Karpas-422 (cell line): ENCODE measurements at regions not wholly inside any gene's neighbourhood (a gene's known extent, or its start where the extent isn't known, plus 50 kb on each side); places are given as distances from the start of the nearest gene placed in this dataset.

Experiments used
- DNase-seq: peaks from one replicate; pipeline ENCODE4 v3.0.0-alpha.2; 2015
- H2AFZ ChIP-seq: fragments of 200-600 bp; sonication (generic); 2 replicates; pipeline ENCODE4 v1.6.1; 2014; ENCODE audit warnings: antibody characterized with exemption, low read length, mixed read lengths
- H3K27ac ChIP-seq: fragments of 200-600 bp; sonication (generic); 2 replicates; pipeline ENCODE4 v1.5.1; 2014; ENCODE audit warnings: mild to moderate bottlenecking, low read length, moderate library complexity
- H3K27me3 ChIP-seq: fragments of 200-600 bp; sonication (generic); 2 replicates; pipeline ENCODE4 v1.6.1; 2014; ENCODE audit warnings: low read length, mixed read lengths
- H3K36me3 ChIP-seq: fragments of 200-600 bp; sonication (generic); 2 replicates; pipeline ENCODE4 v1.6.1; 2014; ENCODE audit warnings: low read length, mixed read lengths; ENCODE audit not compliant: insufficient read depth
- H3K4me1 ChIP-seq: fragments of 200-600 bp; sonication (generic); 2 replicates; pipeline ENCODE4 v1.6.1; 2014; ENCODE audit warnings: mild to moderate bottlenecking, low read length, mixed read lengths
- H3K4me2 ChIP-seq: fragments of 200-600 bp; sonication (generic); 2 replicates; pipeline ENCODE4 v1.6.1; 2014; ENCODE audit warnings: low read length, low read depth, mild to moderate bottlenecking; ENCODE audit not compliant: poor library complexity, severe bottlenecking
- H3K4me3 ChIP-seq: fragments of 200-600 bp; sonication (generic); 2 replicates; pipeline ENCODE4 v1.5.1; 2014; ENCODE audit warnings: mild to moderate bottlenecking, antibody characterized with exemption, low read length, mixed read lengths
- H3K79me2 ChIP-seq: fragments of 200-600 bp; sonication (generic); 2 replicates; pipeline ENCODE4 v1.6.1; 2014; ENCODE audit warnings: mild to moderate bottlenecking, low read length, mixed read lengths
- H3K9ac ChIP-seq: fragments of 200-600 bp; sonication (generic); 2 replicates; pipeline ENCODE4 v1.6.0; 2014; ENCODE audit warnings: low read length
- H3K9me2 ChIP-seq: fragments of 200-600 bp; sonication (generic), shearing (Covaris generic); replicated peaks from 2 replicates; pipeline ENCODE4 v1.6.0; 2014; ENCODE audit warnings: mild to moderate bottlenecking, low read length, moderate library complexity; ENCODE audit not compliant: insufficient read depth
- H3K9me3 ChIP-seq: fragments of 300-700, 200-600 bp; sonication (generic); 2 replicates; pipeline ENCODE4 v1.6.1; 2014; ENCODE audit warnings: low read length, mixed read lengths
- H4K20me1 ChIP-seq: fragments of 200-600 bp; sonication (generic); 2 replicates; pipeline ENCODE4 v1.6.1; 2014; ENCODE audit warnings: mild to moderate bottlenecking, antibody characterized with exemption, low read length, low read depth; ENCODE audit not compliant: insufficient read depth

DNA sequence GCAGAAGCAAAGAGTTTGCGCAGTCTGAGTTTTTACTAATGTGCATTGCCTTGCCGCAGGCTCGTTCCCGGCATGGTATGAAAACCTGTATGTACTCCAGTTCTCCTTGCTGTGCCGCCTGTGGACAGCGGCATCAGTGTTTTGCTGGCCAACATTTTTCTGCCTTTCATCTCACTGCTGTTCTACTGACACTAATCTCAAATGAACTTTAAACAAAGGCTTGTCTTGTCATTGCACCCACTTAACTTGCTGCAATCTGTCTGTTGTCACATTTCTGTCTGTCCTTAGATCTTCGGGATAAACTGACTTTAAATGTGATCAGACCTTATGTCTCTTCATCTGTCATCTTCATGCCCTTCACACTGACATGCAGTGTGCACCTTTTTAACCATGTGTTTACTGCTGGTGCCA lies 71.7 kb upstream of the ZNRF2 start:
- no peak overlapping the region for H3K9ac ChIP-seq
- peak overlapping the region; percentile 5 for H3K4me2 ChIP-seq
- H3K79me2 ChIP-seq = no peaks in the 10 kb centered on the region
- peaks cover 21% of the 10 kb centered on the region for H3K4me1 ChIP-seq
- H3K4me3 ChIP-seq = 0 out of 2 replicates have a peak overlapping the region, but pooled peaks have one; percentile 9
- H4K20me1 ChIP-seq = no peaks in the 10 kb centered on the region
- peak overlapping the region; percentile 46 for H3K27ac ChIP-seq
- H3K36me3 ChIP-seq = no peaks in the 10 kb centered on the region
- no peak overlapping the region for H2AFZ ChIP-seq
- DNase-seq = no peak
- no peaks in the 10 kb centered on the region for H3K9me2 ChIP-seq
- no peaks in the 10 kb centered on the region for H3K27me3 ChIP-seq
- H3K9me3 ChIP-seq = peaks cover 1% of the 10 kb centered on the region; the same call in 1 of the 2 replicates

GRCh38 chr7:30213637-30214036 lies 70.8 kb upstream of the ZNRF2 start:
- H3K4me1 ChIP-seq = peaks cover 21% of the 10 kb centered on the region
- no peaks in the 10 kb centered on the region for H3K79me2 ChIP-seq
- no peak for DNase-seq
- H3K4me3 ChIP-seq = no peak overlapping the region; the same call in 1 of the 2 replicates
- H3K4me2 ChIP-seq = peak overlapping the region; percentile 5
- H2AFZ ChIP-seq = no peak overlapping the region
- no peaks in the 10 kb centered on the region for H3K9me2 ChIP-seq
- no peaks in the 10 kb centered on the region for H4K20me1 ChIP-seq
- H3K36me3 ChIP-seq = no peaks in the 10 kb centered on the region
- no peak overlapping the region for H3K9ac ChIP-seq
- peak overlapping the region; percentile 46 for H3K27ac ChIP-seq
- peaks cover 4% of the 10 kb centered on the region; the same call in 1 of the 2 replicates for H3K9me3 ChIP-seq
- no peaks in the 10 kb centered on the region for H3K27me3 ChIP-seq

DNA sequence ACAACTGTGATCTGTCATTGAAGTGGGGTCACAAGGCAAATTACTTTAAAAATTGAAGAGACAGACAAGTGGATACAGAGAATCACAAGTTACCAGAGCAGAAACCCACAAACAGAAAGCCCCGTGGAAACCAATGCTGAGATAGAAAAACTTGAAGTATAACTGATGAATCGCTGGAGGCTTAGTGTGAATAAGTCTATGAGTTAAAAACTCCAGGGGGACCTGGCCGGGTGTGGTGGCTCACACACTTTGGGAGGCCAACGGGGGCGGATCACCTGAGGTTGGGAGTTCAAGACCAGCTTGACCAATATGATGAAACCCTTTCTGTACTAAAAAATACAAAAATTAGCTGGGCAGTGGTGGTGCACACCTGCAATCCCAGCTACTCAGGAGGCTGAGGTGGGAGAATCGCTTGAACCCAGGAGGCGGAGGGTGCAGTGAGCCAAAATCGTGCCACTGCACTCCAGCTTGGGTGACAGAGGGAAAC lies 69.7 kb upstream of the ZNRF2 start:
- Histone ChIP-seq H3K9me2 (no peaks in the 10 kb centered on the region), H3K27ac (no peak overlapping the region), H3K79me2 (no peaks in the 10 kb centered on the region), H4K20me1 (no peaks in the 10 kb centered on the region), H3K9me3 (peaks cover 7% of the 10 kb centered on the region; the same call in 1 of the 2 replicates), H3K36me3 (no peaks in the 10 kb centered on the region), H3K4me3 (no peak overlapping the region), H3K9ac (no peak overlapping the region), H3K27me3 (no peaks in the 10 kb centered on the region), H2AFZ (no peak overlapping the region), H3K4me1 (peaks cover 21% of the 10 kb centered on the region), H3K4me2 (no peak overlapping the region)
- DNase-seq = no peak

DNA sequence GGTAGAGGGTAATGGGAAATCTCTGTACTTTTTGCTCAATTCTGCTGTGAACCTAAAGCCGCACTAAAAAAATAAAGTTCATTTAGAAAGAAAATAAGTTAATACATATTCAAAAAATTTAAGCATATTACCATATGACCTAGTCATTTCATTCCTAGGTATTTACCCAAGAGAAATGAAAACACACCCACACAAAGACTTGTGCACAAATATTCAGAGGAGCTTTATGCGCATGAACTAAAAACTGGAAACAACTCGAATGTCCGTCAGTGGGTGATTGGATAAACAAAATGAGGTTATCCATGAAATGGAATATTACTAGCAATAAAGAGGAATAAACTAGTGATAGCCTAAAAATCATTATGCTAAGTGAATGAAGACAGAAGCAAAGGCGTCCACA lies 62.6 kb upstream of the ZNRF2 start:
- Histone ChIP-seq H4K20me1 (no peaks in the 10 kb centered on the region), H3K27me3 (no peaks in the 10 kb centered on the region), H3K4me1 (peaks cover 37% of the 10 kb centered on the region), H3K9me3 (peaks cover 20% of the 10 kb centered on the region), H3K4me2 (no peak overlapping the region), H3K27ac (no peak overlapping the region), H3K79me2 (no peaks in the 10 kb centered on the region), H3K4me3 (no peak overlapping the region), H3K9me2 (no peaks in the 10 kb centered on the region), H2AFZ (no peak overlapping the region), H3K9ac (no peak overlapping the region), H3K36me3 (peaks cover 8% of the 10 kb centered on the region; the same call in 1 of the 2 replicates)
- no peak for DNase-seq

- H3K79me2 ChIP-seq = no peaks in the 10 kb centered on the region
- no peaks in the 10 kb centered on the region for H3K27me3 ChIP-seq
- H3K9ac ChIP-seq = no peak overlapping the region
- H3K27ac ChIP-seq = peak overlapping the region; percentile 12; the same call in 1 of the 2 replicates
- no peaks in the 10 kb centered on the region for H3K9me2 ChIP-seq
- no peak for DNase-seq
- H3K4me3 ChIP-seq = no peak overlapping the region
- peaks cover 8% of the 10 kb centered on the region; the same call in 1 of the 2 replicates for H3K36me3 ChIP-seq
- H4K20me1 ChIP-seq = no peaks in the 10 kb centered on the region
- H2AFZ ChIP-seq = peak overlapping the region; percentile 8; the same call in 1 of the 2 replicates
- no peak overlapping the region for H3K4me2 ChIP-seq
- H3K9me3 ChIP-seq = peaks cover 19% of the 10 kb centered on the region
- H3K4me1 ChIP-seq = peaks cover 41% of the 10 kb centered on the region
Measured at GRCh38 chr7:30222515-30223215, 61.7 kb upstream of the ZNRF2 start.

- Histone ChIP-seq H3K36me3 (peaks cover 8% of the 10 kb centered on the region; the same call in 1 of the 2 replicates), H3K9ac (no peak overlapping the region), H3K9me3 (peaks cover 14% of the 10 kb centered on the region), H2AFZ (peak overlapping the region; percentile 31), H3K79me2 (no peaks in the 10 kb centered on the region), H3K9me2 (no peaks in the 10 kb centered on the region), H3K4me3 (no peak overlapping the region), H3K4me2 (no peak overlapping the region), H3K27ac (peak overlapping the region; percentile 93), H3K4me1 (peaks cover 41% of the 10 kb centered on the region), H3K27me3 (no peaks in the 10 kb centered on the region), H4K20me1 (no peaks in the 10 kb centered on the region)
- no peak for DNase-seq
Measured at GRCh38 chr7:30223896-30224295, 60.5 kb upstream of the ZNRF2 start.

DNA sequence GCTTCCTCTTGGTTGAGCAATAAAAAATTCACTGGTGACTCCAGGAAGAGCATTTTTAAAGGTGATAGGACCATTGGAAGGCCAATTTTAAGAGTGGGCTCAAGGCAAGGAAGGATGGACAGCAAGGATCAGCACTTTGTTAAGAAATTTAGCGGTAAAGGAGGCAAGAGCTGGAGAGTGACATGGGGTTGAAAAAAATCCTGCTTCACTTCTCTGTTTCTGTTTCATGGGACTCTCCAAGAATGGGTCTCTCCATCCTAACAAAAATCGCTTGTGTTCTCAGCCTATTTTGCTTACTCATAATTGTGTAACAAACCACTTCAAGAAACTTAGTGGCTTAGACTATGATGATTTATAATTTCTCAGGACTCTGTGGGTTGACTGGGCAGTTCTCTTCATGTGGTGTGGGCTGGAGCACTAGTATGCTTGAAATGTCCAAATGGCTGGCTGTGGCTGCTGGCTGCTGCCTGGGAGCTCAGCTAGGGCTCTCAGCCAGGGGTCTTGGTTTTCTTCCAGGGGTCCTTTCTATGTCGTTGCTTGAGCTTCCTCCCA lies 59.8 kb upstream of the ZNRF2 start:
- peak overlapping the region; percentile 93 for H3K27ac ChIP-seq
- peak overlapping the region; percentile 31 for H2AFZ ChIP-seq
- peak overlapping the region; percentile 64 for H3K4me2 ChIP-seq
- no peaks in the 10 kb centered on the region for H4K20me1 ChIP-seq
- H3K4me3 ChIP-seq = peak overlapping the region; percentile 21; the same call in 1 of the 2 replicates
- no peaks in the 10 kb centered on the region for H3K9me2 ChIP-seq
- peaks cover 41% of the 10 kb centered on the region for H3K4me1 ChIP-seq
- H3K9ac ChIP-seq = peak overlapping the region; percentile 67
- H3K79me2 ChIP-seq = no peaks in the 10 kb centered on the region
- peaks cover 8% of the 10 kb centered on the region; the same call in 1 of the 2 replicates for H3K36me3 ChIP-seq
- DNase-seq = peak; percentile 57
- H3K27me3 ChIP-seq = no peaks in the 10 kb centered on the region
- H3K9me3 ChIP-seq = peaks cover 13% of the 10 kb centered on the region; the same call in 1 of the 2 replicates
